H9 (cell line): ENCODE measurements at regions not wholly inside any gene's neighbourhood (a gene's known extent, or its start where the extent isn't known, plus 50 kb on each side); places are given as distances from the start of the nearest gene placed in this dataset.

Source experiments
- DNase-seq: peaks from one replicate; pipeline ENCODE4 v3.0.0-alpha.2; 2017
- H2AFZ ChIP-seq: one replicate; pipeline ENCODE4 v1.6.1; 2013; ENCODE audit warnings: mild to moderate bottlenecking, low read length, control low read depth, moderate library complexity
- H2AK5ac ChIP-seq: 2 replicates; pipeline ENCODE4 v1.6.1; 2013; ENCODE audit warnings: low read length, control low read depth, mixed read lengths; ENCODE audit not compliant: insufficient read length
- H2BK120ac ChIP-seq: one replicate; pipeline ENCODE4 v1.6.1; 2013; ENCODE audit warnings: low read depth, mild to moderate bottlenecking, low read length, control low read depth, inconsistent platforms; ENCODE audit not compliant: poor library complexity, severe bottlenecking
- H2BK12ac ChIP-seq: 2 replicates; pipeline ENCODE4 v1.6.1; 2013; ENCODE audit warnings: low read length, control low read depth, mixed read lengths, low read depth; ENCODE audit not compliant: insufficient read length
- H2BK15ac ChIP-seq: 2 replicates; pipeline ENCODE4 v1.6.1; 2013; ENCODE audit warnings: low read depth, low read length, control low read depth
- H2BK20ac ChIP-seq: one replicate; pipeline ENCODE4 v1.6.1; 2013; ENCODE audit warnings: low read depth, mild to moderate bottlenecking, low read length, control low read depth, inconsistent platforms; ENCODE audit not compliant: poor library complexity, severe bottlenecking
- H2BK5ac ChIP-seq: 2 replicates; pipeline ENCODE4 v1.6.1; 2013; ENCODE audit warnings: low read length, control low read depth, mixed read lengths; ENCODE audit not compliant: insufficient read length
- H3K14ac ChIP-seq: 2 replicates; pipeline ENCODE4 v1.6.1; 2013; ENCODE audit warnings: low read length, control low read depth; ENCODE audit not compliant: insufficient read depth
- H3K18ac ChIP-seq: 2 replicates; pipeline ENCODE4 v1.6.1; 2013; ENCODE audit warnings: low read depth, mild to moderate bottlenecking, mixed read lengths, low read length, control low read depth; ENCODE audit not compliant: insufficient read length
- H3K23ac ChIP-seq: 2 replicates; pipeline ENCODE4 v1.6.1; 2013; ENCODE audit warnings: low read length, control low read depth, mixed read lengths, low read depth; ENCODE audit not compliant: insufficient read length
- H3K23me2 ChIP-seq: 2 replicates; pipeline ENCODE4 v1.6.1; 2013; ENCODE audit warnings: low read depth, mild to moderate bottlenecking, mixed read lengths, low read length, control low read depth; ENCODE audit not compliant: insufficient read length, poor library complexity, severe bottlenecking
- H3K27ac ChIP-seq: 2 replicates; pipeline ENCODE4 v1.5.1; 2013; ENCODE audit warnings: low read length, control low read depth, mixed read lengths, low read depth; ENCODE audit not compliant: insufficient read length
- H3K27me3 ChIP-seq: 2 replicates; pipeline ENCODE4 v1.6.1; 2013; ENCODE audit warnings: low read length, control low read depth, inconsistent platforms; ENCODE audit not compliant: insufficient read depth
- H3K4ac ChIP-seq: 2 replicates; pipeline ENCODE4 v1.6.1; 2013; ENCODE audit warnings: low read depth, mild to moderate bottlenecking, control low read depth, inconsistent platforms, low read length, moderate library complexity
- H3K4me1 ChIP-seq: 2 replicates; pipeline ENCODE4 v1.6.1; 2013; ENCODE audit warnings: low read length, control low read depth, inconsistent platforms; ENCODE audit not compliant: insufficient read depth
- H3K4me2 ChIP-seq: 2 replicates; pipeline ENCODE4 v1.6.1; 2013; ENCODE audit warnings: low read length, control low read depth, mixed read lengths; ENCODE audit not compliant: insufficient read length, insufficient read depth
- H3K56ac ChIP-seq: 2 replicates; pipeline ENCODE4 v1.6.1; 2013; ENCODE audit warnings: low read depth, mild to moderate bottlenecking, mixed read lengths, low read length, control low read depth; ENCODE audit not compliant: insufficient read length
- H3K79me1 ChIP-seq: 2 replicates; pipeline ENCODE4 v1.6.1; 2013; ENCODE audit warnings: low read depth, mild to moderate bottlenecking, moderate library complexity, low read length, control low read depth, inconsistent platforms; ENCODE audit not compliant: insufficient read depth, poor library complexity, severe bottlenecking
- H3K79me2 ChIP-seq: 2 replicates; pipeline ENCODE4 v1.6.1; 2013; ENCODE audit warnings: low read length, control low read depth, inconsistent platforms; ENCODE audit not compliant: insufficient read depth
- H3K9ac ChIP-seq: 2 replicates; pipeline ENCODE4 v1.6.1; 2013; ENCODE audit warnings: low read length, control low read depth, mixed read lengths; ENCODE audit not compliant: insufficient read length; ENCODE audit errors: extremely low read depth
- H3K9me3 ChIP-seq: one replicate; pipeline ENCODE4 v1.6.1; 2013; ENCODE audit warnings: low read depth, low read length, inconsistent platforms; ENCODE audit not compliant: control insufficient read depth
- H3T11ph ChIP-seq: one replicate; pipeline ENCODE4 v1.6.1; 2013; ENCODE audit warnings: mild to moderate bottlenecking, low read length, control low read depth, inconsistent platforms
- H4K20me1 ChIP-seq: one replicate; pipeline ENCODE4 v1.6.1; 2013; ENCODE audit not compliant: control insufficient read depth, insufficient read length, insufficient read depth
- H4K5ac ChIP-seq: 2 replicates; pipeline ENCODE4 v1.6.1; 2013; ENCODE audit warnings: low read depth, mild to moderate bottlenecking, mixed read lengths, low read length, control low read depth; ENCODE audit not compliant: insufficient read length
- H4K8ac ChIP-seq: replicated peaks from 2 replicates; pipeline ENCODE4 v1.6.1; 2013; ENCODE audit warnings: low read length, control low read depth, mixed read lengths, low read depth; ENCODE audit not compliant: insufficient read length
- H4K91ac ChIP-seq: 2 replicates; pipeline ENCODE4 v1.6.1; 2013; ENCODE audit warnings: low read depth, mild to moderate bottlenecking, moderate library complexity, mixed read lengths, low read length, control low read depth; ENCODE audit not compliant: insufficient read length
- H3K27ac Mint-ChIP-seq, 3 experiments: 2 replicates in 2 of 3; 3 replicates in 1 of 3; pipeline ENCODE4 v1.8.0; 2020 to 2021; ENCODE audit warnings: mixed read lengths in 3 of 3, mild to moderate bottlenecking in 1 of 3, moderate library complexity in 1 of 3
- H3K27me3 Mint-ChIP-seq: 2 replicates; pipeline ENCODE4 v1.8.0; 2021; ENCODE audit warnings: low read depth, mild to moderate bottlenecking, moderate library complexity, mixed read lengths
- H3K36me3 Mint-ChIP-seq, 3 experiments: 2 replicates in 2 of 3; 3 replicates in 1 of 3; pipeline ENCODE4 v1.8.0; 2020 to 2021; ENCODE audit warnings: low read depth in 3 of 3, mixed read lengths in 3 of 3; ENCODE audit not compliant: insufficient read depth in 1 of 3
- H3K4me1 Mint-ChIP-seq, 2 experiments: 2 replicates each; pipeline ENCODE4 v1.8.0; 2020; ENCODE audit warnings: mixed read lengths in 2 of 2
- H3K4me3 Mint-ChIP-seq, 2 experiments: 2 replicates in 1 of 2; 3 replicates in 1 of 2; pipeline ENCODE4 v1.8.0; 2020 to 2021; ENCODE audit warnings: mild to moderate bottlenecking in 2 of 2, mixed read lengths in 2 of 2, moderate library complexity in 1 of 2
- H3K9me3 Mint-ChIP-seq, 2 experiments: 2 replicates in 1 of 2; 3 replicates in 1 of 2; pipeline ENCODE4 v1.8.0; 2020; ENCODE audit warnings: mild to moderate bottlenecking in 2 of 2, mixed read lengths in 2 of 2, moderate library complexity in 1 of 2
- CTCF ChIP-seq: fragments of 200-600 bp; sonication (generic); conservative IDR thresholded peaks from 3 replicates; pipeline ENCODE4 v1.8.0; 2021; ENCODE audit warnings: antibody characterized with exemption, mild to moderate bottlenecking
- WGBS: extraction: QIAGEN DNeasy Blood & Tissue Kit; methylation state at CpG from one replicate; pipeline ENCODE4 v1.1.7; 2013; ENCODE audit warnings: missing lambda C conversion rate, low lambda C conversion rate, mixed read lengths; ENCODE audit not compliant: insufficient read length; ENCODE audit errors: extremely low coverage; 5-methylcytosine and 5-hydroxymethylcytosine counted together

- no peak overlapping the region for H3K27ac ChIP-seq
- no peaks in the 10 kb centered on the region for H3K79me1 ChIP-seq
- H3K18ac ChIP-seq, result no peak overlapping the region
- H4K5ac ChIP-seq, result no peak overlapping the region
- no peak overlapping the region for H2AFZ ChIP-seq
- no peak overlapping the region for H3K14ac ChIP-seq
- H3K9ac ChIP-seq, result no peak overlapping the region
- no peak overlapping the region for H2BK120ac ChIP-seq
- DNase-seq, result no peak
- H4K20me1 ChIP-seq, result no peaks in the 10 kb centered on the region
- peaks cover 9% of the 10 kb centered on the region for H3K4me1 ChIP-seq
- no CpG with 5 or more reads among the region's 3 CpGs for WGBS
- Mint-ChIP-seq H3K27me3 (no peaks in the 10 kb centered on the region), H3K4me1 (peaks cover 46 to 48% of the 10 kb centered on the region in 2 experiments), H3K9me3 (no peaks in the 10 kb centered on the region), H3K27ac (peak overlapping the region in 1 of 3 experiments; percentile 74; a peak in 2 of 7 replicates), H3K4me3 (peak overlapping the region in 1 of 2 experiments; percentile 17; a peak in 1 of 5 replicates), H3K36me3 (no peaks in the 10 kb centered on the region; a peak in 2 of 7 replicates)
- H3K9me3 ChIP-seq, result no peaks in the 10 kb centered on the region
- H3T11ph ChIP-seq, result no peak overlapping the region
- H4K8ac ChIP-seq, result no peak overlapping the region
- H3K4ac ChIP-seq, result no peak overlapping the region
- H3K79me2 ChIP-seq, result no peaks in the 10 kb centered on the region
- H3K23me2 ChIP-seq, result no peaks in the 10 kb centered on the region
- no peak overlapping the region for H3K56ac ChIP-seq
- no peak overlapping the region for H4K91ac ChIP-seq
- no peak overlapping the region for H3K4me2 ChIP-seq
- H2BK12ac ChIP-seq, result no peak overlapping the region
- H2BK20ac ChIP-seq, result no peak overlapping the region
- no peak overlapping the region for H3K23ac ChIP-seq
- no peak overlapping the region for H2BK5ac ChIP-seq
- no peaks in the 10 kb centered on the region for H3K27me3 ChIP-seq
- TF ChIP-seq CTCF, result no peak
- H2BK15ac ChIP-seq, result no peak overlapping the region
- H2AK5ac ChIP-seq, result no peak overlapping the region
Measured at GRCh38 chr3:63130625-63131024, 147.5 kb upstream of the SYNPR start.
